Muscle of leg (tissue), 3 donors: ENCODE measurements at regions not wholly inside any gene's neighbourhood (a gene's known extent, or its start where the extent isn't known, plus 50 kb on each side); places are given as distances from the start of the nearest gene placed in this dataset.

Experiments used
- DNase-seq: peaks from one replicate; pipeline ENCODE4 v3.0.0; 2013
- H3K27ac ChIP-seq: one replicate; pipeline ENCODE4 v1.5.1; 2013; ENCODE audit warnings: mild to moderate bottlenecking, low read length, control low read depth
- H3K27me3 ChIP-seq: one replicate; pipeline ENCODE4 v1.6.1; 2013; ENCODE audit warnings: low read length; ENCODE audit not compliant: control insufficient read depth, insufficient read depth
- H3K36me3 ChIP-seq: one replicate; pipeline ENCODE4 v1.6.1; 2013; ENCODE audit warnings: low read length; ENCODE audit not compliant: control insufficient read depth, insufficient read depth
- H3K4me1 ChIP-seq: one replicate; pipeline ENCODE4 v1.6.1; 2013; ENCODE audit warnings: low read length; ENCODE audit not compliant: control insufficient read depth, insufficient read depth
- H3K4me3 ChIP-seq: one replicate; pipeline ENCODE4 v1.5.1; 2013; ENCODE audit warnings: low read length, control low read depth
- H3K9me3 ChIP-seq: replicated peaks from 2 replicates; pipeline ENCODE4 v1.6.1; 2013; ENCODE audit warnings: low read depth, low read length; ENCODE audit not compliant: control insufficient read depth
- WGBS: methylation state at CpG from one replicate; pipeline ENCODE4 v1.1.5; 2013; ENCODE audit warnings: missing lambda C conversion rate; ENCODE audit not compliant: insufficient coverage; 5-methylcytosine and 5-hydroxymethylcytosine counted together

DNA sequence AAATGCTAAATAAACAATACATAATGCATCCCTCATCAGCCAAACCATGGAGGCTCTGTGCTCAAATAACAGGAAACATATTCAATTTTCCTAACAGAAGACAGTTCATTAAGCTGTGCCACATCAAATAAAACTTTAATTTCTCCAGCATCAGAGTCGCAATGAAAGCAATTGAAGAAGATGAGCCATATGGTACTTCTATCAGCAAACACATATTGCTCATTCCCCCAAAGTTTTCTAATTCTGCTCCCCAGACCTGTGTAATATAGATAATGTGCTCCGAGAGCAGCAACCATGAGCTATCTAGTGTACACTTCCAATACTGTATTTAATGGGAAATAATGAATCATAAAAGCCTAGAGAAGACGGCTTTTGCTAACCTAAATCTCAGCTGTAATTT, 263.2 kb downstream of the MEIS1 start:
- no peak for DNase-seq
- Histone ChIP-seq H3K4me3 (no peak overlapping the region), H3K27me3 (no peaks in the 10 kb centered on the region), H3K27ac (no peak overlapping the region), H3K36me3 (no peaks in the 10 kb centered on the region), H3K4me1 (no peaks in the 10 kb centered on the region), H3K9me3 (no peaks in the 10 kb centered on the region)
- 40% methylated on average over 1 of the region's 3 CpGs for WGBS

DNA sequence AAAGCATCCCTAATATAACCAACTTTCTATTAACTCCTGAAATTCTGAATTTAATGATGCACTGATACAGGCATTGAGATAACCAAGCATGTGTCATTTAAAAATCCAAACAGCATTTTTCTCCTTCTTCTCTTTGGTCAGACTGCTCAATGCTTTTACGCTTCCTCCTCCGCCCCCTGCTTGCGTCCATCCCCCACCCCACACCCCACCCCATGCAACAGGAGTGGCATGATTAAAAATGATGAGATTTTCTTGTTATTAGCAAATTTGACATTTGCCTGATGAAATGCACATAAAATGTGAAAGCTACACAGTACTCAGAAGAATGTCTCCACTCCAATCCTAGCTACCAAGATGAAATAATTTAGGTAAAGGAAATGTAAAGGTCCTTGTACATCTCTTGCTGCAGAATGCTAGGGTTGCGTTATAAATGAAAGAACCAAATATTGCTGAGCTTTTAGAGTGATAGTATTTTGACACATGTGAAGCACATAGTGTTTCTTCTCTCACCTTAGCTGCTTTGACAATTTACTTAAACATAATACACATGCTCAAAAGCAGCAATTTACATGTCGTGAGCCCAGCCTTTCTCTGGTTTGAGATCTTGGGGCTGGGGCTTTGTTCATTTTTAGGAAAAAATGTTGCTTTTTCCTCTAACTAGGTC, 263.8 kb downstream of the MEIS1 start:
- WGBS, result no CpG with 5 or more reads among the region's 5 CpGs
- H3K27me3 ChIP-seq, result no peaks in the 10 kb centered on the region
- no peaks in the 10 kb centered on the region for H3K4me1 ChIP-seq
- H3K36me3 ChIP-seq, result no peaks in the 10 kb centered on the region
- no peaks in the 10 kb centered on the region for H3K9me3 ChIP-seq
- no peak overlapping the region for H3K4me3 ChIP-seq
- no peak for DNase-seq
- H3K27ac ChIP-seq, result no peak overlapping the region

DNA sequence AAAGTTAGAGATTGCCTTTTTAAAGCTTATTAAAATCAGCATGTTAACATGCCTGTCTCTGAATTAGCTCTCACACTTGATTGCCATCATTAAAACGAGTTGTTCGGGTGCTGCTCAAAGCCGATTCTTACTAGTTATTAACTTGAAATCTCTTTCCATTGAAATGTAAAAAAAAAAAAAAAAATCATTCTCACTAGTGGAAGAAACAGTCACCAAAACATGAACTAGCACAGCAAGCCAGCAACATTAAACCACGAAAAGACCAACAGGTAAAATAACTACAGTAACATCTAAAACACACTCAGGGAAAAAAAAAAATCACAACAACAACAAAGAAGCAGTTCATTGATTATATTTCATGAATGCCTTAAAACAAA, 264.5 kb downstream of the MEIS1 start:
- no peak overlapping the region for H3K4me3 ChIP-seq
- DNase-seq, result no peak
- WGBS, result no CpG with 5 or more reads among the region's 4 CpGs
- H3K27ac ChIP-seq, result no peak overlapping the region
- H3K27me3 ChIP-seq, result no peaks in the 10 kb centered on the region
- H3K9me3 ChIP-seq, result no peaks in the 10 kb centered on the region
- H3K4me1 ChIP-seq, result no peaks in the 10 kb centered on the region
- no peaks in the 10 kb centered on the region for H3K36me3 ChIP-seq

DNA sequence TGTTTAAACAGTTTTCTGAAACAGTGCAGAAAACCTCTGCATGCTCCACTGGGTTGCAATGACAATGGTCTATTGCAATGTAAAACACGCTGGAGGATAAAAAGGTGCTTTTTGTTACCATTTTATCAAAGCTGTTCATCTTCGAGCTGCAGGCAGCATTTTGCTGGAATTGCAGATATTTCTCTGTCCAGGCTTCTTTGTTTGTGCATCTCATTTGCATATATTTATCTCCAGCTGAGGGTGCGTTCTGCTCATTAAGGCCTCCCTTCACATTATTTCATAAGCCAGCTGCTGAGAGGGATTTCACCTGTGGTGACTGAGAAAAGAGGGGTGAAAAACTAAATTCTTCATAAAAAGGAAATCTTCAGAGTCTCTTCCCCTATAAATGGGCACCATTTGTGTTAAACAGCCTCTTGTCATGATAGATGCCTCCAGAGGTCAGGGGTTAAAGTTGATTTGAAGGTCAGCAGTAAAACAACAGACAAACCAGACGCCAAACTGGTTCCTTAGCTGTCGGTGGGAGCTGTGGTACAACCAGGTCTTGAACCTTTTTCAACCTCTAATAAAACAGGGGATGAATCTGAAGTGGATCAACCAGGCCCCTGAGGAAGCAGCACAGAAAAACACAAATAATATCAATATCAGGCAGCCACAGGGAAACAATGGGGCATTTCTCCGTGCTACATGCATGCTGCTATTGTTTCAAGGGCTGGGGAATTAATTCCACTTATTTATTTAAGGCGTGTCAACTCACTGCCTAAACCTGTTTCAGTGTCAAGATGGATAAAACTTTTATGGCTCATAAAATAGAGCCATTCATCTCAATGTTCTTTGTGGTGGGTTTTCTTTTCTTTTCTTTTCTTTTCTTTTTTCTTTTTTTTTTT, 265.1 kb downstream of the MEIS1 start:
- WGBS, result 80% methylated on average over 4 of the region's 7 CpGs
- Histone ChIP-seq H3K27ac (no peak overlapping the region), H3K4me3 (no peak overlapping the region), H3K9me3 (no peaks in the 10 kb centered on the region), H3K36me3 (no peaks in the 10 kb centered on the region), H3K4me1 (no peaks in the 10 kb centered on the region), H3K27me3 (no peaks in the 10 kb centered on the region)
- no peak for DNase-seq

DNA sequence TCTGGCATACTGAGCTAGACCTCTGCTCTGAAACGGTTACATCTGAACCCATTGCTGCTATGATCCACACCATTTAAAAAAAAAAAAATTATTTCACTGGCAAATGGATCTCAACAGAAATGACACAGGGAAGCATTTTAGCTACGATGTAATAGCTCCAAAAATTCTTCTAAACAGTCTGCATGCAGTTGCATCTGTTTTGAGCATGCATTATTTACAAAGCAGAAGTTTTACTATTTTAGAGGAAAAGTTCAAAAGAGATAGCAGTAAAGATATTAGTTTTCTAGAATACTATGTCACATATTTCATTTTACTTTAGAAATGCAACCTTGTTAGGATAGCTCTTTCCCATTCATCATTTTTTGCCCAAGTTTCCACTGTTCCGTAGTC, 265.7 kb downstream of the MEIS1 start:
- Histone ChIP-seq H3K27me3 (no peaks in the 10 kb centered on the region), H3K9me3 (no peaks in the 10 kb centered on the region), H3K27ac (no peak overlapping the region), H3K36me3 (no peaks in the 10 kb centered on the region), H3K4me3 (no peak overlapping the region), H3K4me1 (no peaks in the 10 kb centered on the region)
- peak; percentile 22 for DNase-seq
- WGBS, result 33% methylated on average over 1 of the region's 3 CpGs

DNA sequence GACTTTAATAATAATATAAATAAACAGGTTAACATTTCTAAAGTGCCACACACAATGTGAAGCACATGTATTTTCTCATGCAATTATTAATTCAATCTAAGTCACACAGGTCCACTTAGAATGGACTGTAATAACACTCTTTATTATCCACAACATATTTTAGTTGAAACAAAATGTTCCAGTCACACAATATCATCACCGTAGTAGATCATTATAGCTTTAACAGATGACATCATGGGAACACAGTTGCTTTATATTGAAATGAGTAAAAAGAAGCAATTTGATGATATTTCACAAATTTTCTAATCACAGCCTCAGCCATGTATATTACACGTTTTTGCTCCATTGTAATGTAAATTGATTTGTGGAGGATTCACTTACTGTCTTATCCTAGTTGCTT, 266.3 kb downstream of the MEIS1 start:
- H3K27me3 ChIP-seq, result no peaks in the 10 kb centered on the region
- H3K4me1 ChIP-seq, result no peaks in the 10 kb centered on the region
- no peaks in the 10 kb centered on the region for H3K9me3 ChIP-seq
- DNase-seq, result no peak
- H3K27ac ChIP-seq, result no peak overlapping the region
- WGBS, result no CpG with 5 or more reads among the region's 2 CpGs
- H3K4me3 ChIP-seq, result no peak overlapping the region
- H3K36me3 ChIP-seq, result no peaks in the 10 kb centered on the region

DNA sequence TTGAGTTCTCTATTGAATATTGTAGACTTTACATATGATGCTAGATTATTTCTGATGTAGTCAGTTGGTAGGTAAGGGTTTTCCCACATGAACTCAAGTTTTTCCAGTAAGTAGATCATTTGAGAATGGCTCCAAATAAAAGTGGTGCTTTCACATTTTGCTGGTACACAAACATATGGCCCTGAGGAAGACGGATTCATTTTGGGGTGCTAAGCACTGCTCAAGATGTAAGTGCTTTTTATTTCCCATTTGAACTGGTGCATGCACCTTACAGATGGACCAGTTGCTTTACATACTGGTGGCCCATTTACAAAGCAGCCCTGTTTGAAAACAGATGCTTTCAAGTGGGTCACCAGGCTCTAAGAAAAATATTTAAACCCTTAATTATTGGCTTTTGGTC, 266.7 kb downstream of the MEIS1 start:
- Histone ChIP-seq H3K4me1 (no peaks in the 10 kb centered on the region), H3K27me3 (no peaks in the 10 kb centered on the region), H3K27ac (no peak overlapping the region), H3K36me3 (no peaks in the 10 kb centered on the region), H3K9me3 (no peaks in the 10 kb centered on the region), H3K4me3 (no peak overlapping the region)
- no peak for DNase-seq
- WGBS, result 57% methylated on average over 1 of the region's 1 CpG

DNA sequence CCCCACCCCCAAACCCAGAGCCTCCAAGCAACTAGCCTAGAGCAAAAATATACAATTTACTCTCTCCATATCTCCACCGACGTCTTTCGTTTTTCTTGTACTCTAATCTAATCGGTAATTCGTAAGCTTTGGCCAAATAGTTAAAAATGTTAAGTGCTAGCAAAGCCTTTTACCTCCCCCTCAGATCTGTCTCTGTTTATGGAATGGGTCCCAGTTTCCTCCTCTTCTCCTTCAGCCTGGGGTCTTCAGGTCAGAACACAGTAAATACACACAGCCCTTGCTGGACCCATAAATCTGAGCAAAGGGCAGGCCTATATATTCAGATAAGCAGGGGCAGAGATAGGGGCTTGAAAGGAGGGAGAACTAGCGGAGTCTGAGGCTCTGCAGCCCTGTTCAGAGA, 267.4 kb downstream of the MEIS1 start:
- no peak for DNase-seq
- H3K36me3 ChIP-seq, result no peaks in the 10 kb centered on the region
- H3K9me3 ChIP-seq, result no peaks in the 10 kb centered on the region
- H3K4me3 ChIP-seq, result no peak overlapping the region
- WGBS, result 60% methylated on average over 3 of the region's 6 CpGs
- no peaks in the 10 kb centered on the region for H3K4me1 ChIP-seq
- no peak overlapping the region for H3K27ac ChIP-seq
- no peaks in the 10 kb centered on the region for H3K27me3 ChIP-seq

DNA sequence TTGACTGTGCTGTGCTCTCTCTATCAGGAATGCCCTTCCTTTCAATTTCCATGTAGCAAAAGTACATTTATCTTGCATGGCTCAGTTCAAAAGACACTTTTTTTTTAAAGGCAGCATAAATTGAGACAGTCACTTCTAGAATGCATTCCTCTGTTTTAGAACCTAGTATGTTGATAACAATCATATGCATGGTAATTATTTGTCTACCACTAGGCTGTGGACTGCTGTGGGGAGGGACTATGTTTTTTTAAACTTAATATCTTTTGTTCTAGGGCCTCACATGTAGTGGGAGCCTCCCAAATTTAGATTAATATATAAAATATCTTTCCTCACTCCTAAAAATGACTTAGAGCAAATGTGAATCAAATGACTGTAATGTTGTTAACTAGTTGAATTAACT, 269.9 kb downstream of the MEIS1 start:
- Histone ChIP-seq H3K4me3 (no peak overlapping the region), H3K27me3 (no peaks in the 10 kb centered on the region), H3K4me1 (no peaks in the 10 kb centered on the region), H3K27ac (no peak overlapping the region), H3K9me3 (no peaks in the 10 kb centered on the region), H3K36me3 (no peaks in the 10 kb centered on the region)
- DNase-seq, result no peak

DNA sequence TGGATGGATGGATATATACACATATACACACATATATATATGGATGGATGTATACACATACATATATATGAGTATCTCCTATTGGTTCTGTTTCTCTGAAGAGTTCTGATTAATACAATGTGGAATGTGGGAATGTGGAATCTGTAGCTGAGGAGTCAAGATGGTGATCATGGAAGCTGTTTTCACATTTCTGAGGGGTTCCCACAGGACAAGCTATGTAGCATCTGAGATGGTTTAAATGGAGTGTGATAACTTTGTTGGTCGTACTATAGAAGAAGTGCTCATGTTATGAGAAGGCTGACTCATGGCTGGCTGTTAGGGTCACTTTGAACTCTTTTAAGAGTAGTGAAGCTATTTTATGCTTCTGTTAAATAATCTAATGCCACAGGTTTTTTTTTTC, 279.7 kb downstream of the MEIS1 start:
- Histone ChIP-seq H3K36me3 (no peaks in the 10 kb centered on the region), H3K27me3 (no peaks in the 10 kb centered on the region), H3K9me3 (no peaks in the 10 kb centered on the region), H3K4me1 (no peaks in the 10 kb centered on the region), H3K4me3 (no peak overlapping the region), H3K27ac (no peak overlapping the region)
- no CpG with 5 or more reads among the region's 1 CpG for WGBS
- no peak for DNase-seq
